Vagina (tissue), 2 donors: ENCODE measurements at regions not wholly inside any gene's neighbourhood (a gene's known extent, or its start where the extent isn't known, plus 50 kb on each side); places are given as distances from the start of the nearest gene placed in this dataset.

ENCODE experiments used
- DNase-seq, 2 donors: peaks; one replicate each; pipeline ENCODE4 v3.0.0-alpha.2; 2017; ENCODE audit errors: extremely low spot score in 2 of 2
- H3K27ac ChIP-seq: fragments of 200-600 bp; sonication (generic); one replicate; pipeline ENCODE4 v1.5.1; 2019
- H3K27me3 ChIP-seq: fragments of 200-600 bp; sonication (generic); one replicate; pipeline ENCODE4 v1.5.1; 2019
- H3K36me3 ChIP-seq, 2 donors: fragments of 200-600 bp; sonication (generic); one replicate each; pipeline ENCODE4 v1.5.1; 2017 to 2019
- H3K4me1 ChIP-seq: fragments of 200-600 bp; sonication (generic); one replicate; pipeline ENCODE4 v1.5.1; 2019
- H3K4me3 ChIP-seq, 2 donors: fragments of 200-600 bp; sonication (generic); 1 replicate in 1 of 2; 2 replicates in 1 of 2; pipeline ENCODE4 v1.5.1; 2016 to 2019
- H3K9me3 ChIP-seq: fragments of 200-600 bp; sonication (generic); one replicate; pipeline ENCODE4 v1.5.1; 2019
- CTCF ChIP-seq, 3 experiments: fragments of 450-650 bp in 2 of 3; fragments of 200-600 bp in 1 of 3; sonication (generic) in 1 of 3; IDR thresholded peaks; one replicate each; pipeline ENCODE4 v1.5.1; 2017 to 2019; ENCODE audit warnings: antibody characterized with exemption in 3 of 3, mild to moderate bottlenecking in 2 of 3, moderate library complexity in 2 of 3
- POLR2A ChIP-seq, 2 donors: fragments of 450-650 bp; IDR thresholded peaks; one replicate each; pipeline ENCODE4 v1.6.1; 2017; ENCODE audit warnings: antibody characterized with exemption in 2 of 2, mild to moderate bottlenecking in 2 of 2, moderate library complexity in 2 of 2
- POLR2AphosphoS5 ChIP-seq, 2 donors: sonication (generic); formaldehyde crosslinking; IDR thresholded peaks; one replicate each; pipeline ENCODE4 v1.9.0; 2017; ENCODE audit warnings: antibody characterized with exemption in 2 of 2, mild to moderate bottlenecking in 2 of 2, low read depth in 1 of 2; ENCODE audit not compliant: insufficient read depth in 1 of 2
- intact Hi-C: fragments of 100-400 bp; cut with DNase I; formaldehyde crosslinking; loops from one replicate; pipeline ENCODE4 v1.15.1; 2023

GRCh38 chr20:4441191-4441590 is 192.1 kb upstream of the ADRA1D start:
- intact Hi-C loops = no loop called here

GRCh38 chr20:4439461-4439860 is 190.4 kb upstream of the ADRA1D start:
- no peak for DNase-seq
- TF ChIP-seq POLR2AphosphoS5 (IDR thresholded peaks at IDR 0.05; ENCODE audit: insufficient read depth in 1 of 2, low read depth in 1 of 2) = no peak
- TF ChIP-seq POLR2A (IDR thresholded peaks at IDR 0.05) = no peak
- no peak for TF ChIP-seq CTCF (IDR thresholded peaks at IDR 0.05)
- H3K27ac ChIP-seq = no peak overlapping the region
- H3K4me3 ChIP-seq = no peak overlapping the region
- no peaks in the 10 kb centered on the region for H3K9me3 ChIP-seq
- H3K4me1 ChIP-seq = peaks cover 5% of the 10 kb centered on the region
- intact Hi-C loops = no loop called here
- no peaks in the 10 kb centered on the region for H3K27me3 ChIP-seq
- H3K36me3 ChIP-seq = no peaks in the 10 kb centered on the region

More at GRCh38 chr20:4441191-4441590, 192.1 kb upstream of the ADRA1D start:
- H3K4me1 ChIP-seq = peaks cover 10% of the 10 kb centered on the region
- no peaks in the 10 kb centered on the region for H3K27me3 ChIP-seq
- TF ChIP-seq POLR2AphosphoS5 (IDR thresholded peaks at IDR 0.05; ENCODE audit: insufficient read depth in 1 of 2, low read depth in 1 of 2) = no peak
- TF ChIP-seq POLR2A (IDR thresholded peaks at IDR 0.05) = no peak
- TF ChIP-seq CTCF (IDR thresholded peaks at IDR 0.05) = no peak
- no peak overlapping the region for H3K27ac ChIP-seq
- H3K9me3 ChIP-seq = no peaks in the 10 kb centered on the region
- no peak for DNase-seq
- no peak overlapping the region for H3K4me3 ChIP-seq
- no peaks in the 10 kb centered on the region for H3K36me3 ChIP-seq

GRCh38 chr20:4437131-4437530 is 188.0 kb upstream of the ADRA1D start:
- no peak for DNase-seq
- Histone ChIP-seq H3K36me3 (no peaks in the 10 kb centered on the region), H3K27me3 (no peaks in the 10 kb centered on the region), H3K4me1 (peaks cover 5% of the 10 kb centered on the region), H3K4me3 (no peak overlapping the region), H3K27ac (no peak overlapping the region), H3K9me3 (no peaks in the 10 kb centered on the region)
- intact Hi-C loops = no loop called here
- TF ChIP-seq POLR2AphosphoS5 (IDR thresholded peaks at IDR 0.05; ENCODE audit: insufficient read depth in 1 of 2, low read depth in 1 of 2) (no peak), POLR2A (IDR thresholded peaks at IDR 0.05) (no peak), CTCF (IDR thresholded peaks at IDR 0.05) (no peak)

GRCh38 chr20:4435671-4436455 is 186.8 kb upstream of the ADRA1D start:
- TF ChIP-seq CTCF (IDR thresholded peaks at IDR 0.05) (no peak), POLR2AphosphoS5 (IDR thresholded peaks at IDR 0.05; ENCODE audit: insufficient read depth in 1 of 2, low read depth in 1 of 2) (no peak), POLR2A (IDR thresholded peaks at IDR 0.05) (no peak)
- intact Hi-C loops = no loop called here
- H3K36me3 ChIP-seq = no peaks in the 10 kb centered on the region
- no peak for DNase-seq
- no peaks in the 10 kb centered on the region for H3K9me3 ChIP-seq
- no peak overlapping the region for H3K27ac ChIP-seq
- peaks cover 5% of the 10 kb centered on the region for H3K4me1 ChIP-seq
- H3K27me3 ChIP-seq = no peaks in the 10 kb centered on the region
- H3K4me3 ChIP-seq = no peak overlapping the region

- H3K4me1 ChIP-seq = peaks cover 5% of the 10 kb centered on the region
- H3K36me3 ChIP-seq = no peaks in the 10 kb centered on the region
- H3K27me3 ChIP-seq = no peaks in the 10 kb centered on the region
- intact Hi-C loops = no loop called here
- no peak for TF ChIP-seq POLR2A (IDR thresholded peaks at IDR 0.05)
- TF ChIP-seq POLR2AphosphoS5 (IDR thresholded peaks at IDR 0.05; ENCODE audit: insufficient read depth in 1 of 2, low read depth in 1 of 2) = no peak
- no peak for TF ChIP-seq CTCF (IDR thresholded peaks at IDR 0.05)
- H3K9me3 ChIP-seq = no peaks in the 10 kb centered on the region
- H3K27ac ChIP-seq = peak overlapping the region; percentile 15
- H3K4me3 ChIP-seq = no peak overlapping the region
- DNase-seq = no peak
Measured at GRCh38 chr20:4435225-4435624, 186.1 kb upstream of the ADRA1D start.
